ENCODE measurements at regions not wholly inside any gene's neighbourhood (a gene's known extent, or its start where the extent isn't known, plus 50 kb on each side); places are given as distances from the start of the nearest gene placed in this dataset.
"Not testable (repeated sequence)": the region's sequence is repeated elsewhere in the genome, so short reads cannot be mapped to it uniquely, and the experiment has no call there.

DNA sequence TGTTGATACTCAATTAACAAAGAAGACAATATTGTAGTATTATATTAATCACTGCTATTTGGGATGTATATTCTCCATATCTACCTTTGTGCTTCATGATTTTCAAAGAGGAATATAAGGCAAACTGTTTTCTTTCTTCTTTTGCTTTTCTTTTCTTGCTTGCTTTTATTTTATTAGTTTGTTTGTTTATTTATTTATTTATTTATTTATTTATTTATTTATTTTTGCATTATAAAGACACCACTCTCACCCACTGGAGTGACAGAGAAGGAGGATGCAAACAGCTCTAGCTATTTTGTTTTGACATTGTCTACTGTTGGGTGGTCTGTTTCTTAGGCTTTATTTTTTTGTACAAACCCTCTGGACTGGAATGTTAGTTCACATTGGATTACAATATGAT lies 1352.7 kb downstream of the HACE1 start:
- no peak for DNase-seq

DNA sequence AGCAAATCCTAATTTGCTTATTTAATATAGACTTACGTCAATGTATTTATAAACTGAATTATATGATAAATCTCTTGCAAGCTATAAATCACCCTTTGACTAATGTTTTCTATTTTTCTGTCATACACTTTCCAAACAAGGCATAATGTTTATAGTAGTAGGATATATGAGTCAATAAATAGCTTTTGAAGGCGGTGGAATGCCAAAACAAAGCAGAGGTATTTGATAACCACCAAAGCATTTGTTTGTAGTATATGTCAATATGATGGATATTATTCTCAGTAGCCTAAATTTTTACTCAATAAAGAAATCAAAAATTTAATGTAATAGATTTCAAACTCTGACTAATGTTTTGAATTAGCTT lies 1354.6 kb downstream of the HACE1 start:
- no peak for DNase-seq

DNA sequence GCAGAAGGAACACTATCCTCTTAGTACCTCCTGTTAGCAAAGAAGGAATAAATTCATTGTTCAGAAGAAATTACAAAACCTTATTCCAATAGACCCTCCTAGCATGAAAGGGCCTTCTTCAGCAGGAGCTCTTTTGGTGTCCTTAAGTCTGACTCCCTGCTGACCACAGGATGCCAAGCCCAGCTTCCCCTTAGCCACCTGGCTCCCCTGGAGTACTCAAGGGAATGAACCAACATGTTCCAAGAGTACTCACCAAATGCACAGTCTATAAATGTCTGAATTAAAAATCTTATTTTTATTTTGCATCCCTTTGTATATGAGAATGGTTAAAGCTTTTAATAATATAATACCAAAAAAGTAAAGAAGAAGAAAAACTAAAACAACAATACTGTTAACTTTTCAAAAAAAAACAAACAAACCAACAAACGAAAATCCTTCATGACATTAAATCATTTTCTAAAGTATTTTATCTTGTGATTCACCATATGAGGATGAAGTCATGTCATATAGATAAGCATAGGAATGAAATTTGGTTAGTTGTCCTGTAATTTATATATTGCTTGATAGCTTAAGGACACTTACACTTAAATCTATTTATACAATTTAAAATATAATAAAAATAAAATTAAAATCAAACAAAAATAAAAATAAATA lies 1355.1 kb downstream of the HACE1 start:
- no peak for DNase-seq

DNA sequence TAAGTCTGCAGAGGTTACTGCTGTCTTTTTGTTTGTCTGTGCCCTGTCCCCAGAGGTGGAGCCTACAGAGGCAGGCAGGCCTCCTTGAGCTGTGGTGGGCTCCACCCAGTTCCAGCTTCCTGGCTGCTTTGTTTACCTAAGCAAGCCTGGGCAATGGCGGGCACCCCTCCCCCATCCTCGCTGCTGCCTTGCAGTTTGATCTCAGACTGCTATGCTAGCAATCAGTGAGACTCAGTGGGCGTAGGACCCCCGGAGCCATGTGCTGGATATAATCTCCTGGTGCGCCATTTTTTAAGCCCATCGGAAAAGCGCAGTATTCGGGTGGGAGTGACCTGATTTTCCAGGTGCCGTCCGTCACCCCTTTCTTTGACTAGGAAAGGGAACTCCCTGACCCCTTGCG lies 1363.1 kb downstream of the HACE1 start:
- not testable (repeated sequence) for DNase-seq

DNA sequence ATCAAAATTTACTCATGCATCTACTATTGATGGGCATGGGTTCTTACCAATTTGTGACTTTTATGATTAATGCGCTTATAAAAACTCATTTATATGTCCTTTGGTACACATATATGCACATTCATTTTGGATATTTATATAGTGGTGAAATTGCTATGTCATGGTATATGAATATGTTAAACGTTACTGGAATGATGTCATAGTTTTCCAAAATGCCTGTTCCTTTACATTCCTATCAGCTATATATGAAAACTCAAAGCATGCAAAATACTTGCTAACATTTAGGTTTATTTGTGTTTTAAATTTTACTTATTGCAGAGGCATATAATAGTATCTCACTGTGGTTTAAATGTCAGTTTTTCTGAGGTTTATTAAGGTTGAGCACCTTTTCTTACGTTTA lies 1403.1 kb downstream of the HACE1 start:
- DNase-seq, result no peak

DNA sequence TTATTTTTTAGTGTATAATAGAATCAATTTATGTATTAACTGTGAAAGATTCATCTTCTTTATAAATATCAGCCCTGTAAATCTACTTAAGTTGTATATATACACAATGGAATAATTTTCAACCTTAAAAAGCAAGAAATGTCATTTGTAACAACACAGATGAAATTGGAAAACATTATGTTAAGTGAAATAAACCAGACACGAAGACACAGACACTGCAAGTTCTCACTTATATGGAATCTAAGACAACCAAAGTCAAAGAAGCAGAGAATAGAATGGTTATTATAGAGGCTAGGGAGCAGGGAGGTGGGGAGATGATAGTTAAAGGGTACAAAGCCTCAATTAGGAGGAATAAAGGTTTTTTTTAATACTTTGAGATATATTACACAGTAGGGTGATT lies 1404.4 kb downstream of the HACE1 start:
- DNase-seq, result no peak

DNA sequence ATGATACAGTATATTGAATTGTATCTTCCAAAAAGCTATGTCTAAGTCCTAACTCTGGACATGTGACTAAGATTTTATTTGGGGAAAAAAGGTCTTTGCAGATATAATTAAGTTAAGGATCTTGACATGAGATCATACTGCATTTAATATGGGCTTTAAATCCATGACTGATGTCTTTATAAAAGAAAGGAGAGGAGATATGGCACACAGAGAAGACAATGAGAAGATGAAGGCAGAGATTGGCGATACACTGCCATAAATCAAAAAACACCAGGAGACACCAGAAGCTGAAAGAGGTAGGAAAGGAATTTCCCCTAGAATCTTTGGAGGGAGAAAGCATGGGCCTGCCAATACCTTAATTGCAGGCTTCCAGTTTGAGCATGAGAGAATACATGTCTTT lies 1450.2 kb downstream of the HACE1 start:
- no peak for DNase-seq

DNA sequence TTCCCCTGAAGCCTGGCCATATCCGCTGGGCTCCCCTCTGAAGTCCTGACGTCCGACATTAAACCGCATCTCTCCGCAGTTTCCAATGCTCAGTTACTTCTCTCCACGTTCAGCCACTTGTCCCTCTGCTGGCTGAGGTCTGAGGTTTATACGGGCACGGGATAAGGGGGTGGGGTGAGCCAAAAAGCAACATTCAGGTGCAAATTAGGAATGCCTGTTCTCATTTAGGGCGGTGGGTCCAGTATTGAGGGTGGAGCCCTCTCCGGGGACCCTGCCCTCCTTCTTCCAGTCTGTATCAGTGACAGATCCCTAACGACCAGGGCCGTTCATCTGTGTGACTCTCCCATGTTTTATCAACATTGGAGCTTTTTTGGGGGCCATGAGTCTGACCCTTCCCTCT lies 1454.4 kb downstream of the HACE1 start:
- DNase-seq, result no peak

DNA sequence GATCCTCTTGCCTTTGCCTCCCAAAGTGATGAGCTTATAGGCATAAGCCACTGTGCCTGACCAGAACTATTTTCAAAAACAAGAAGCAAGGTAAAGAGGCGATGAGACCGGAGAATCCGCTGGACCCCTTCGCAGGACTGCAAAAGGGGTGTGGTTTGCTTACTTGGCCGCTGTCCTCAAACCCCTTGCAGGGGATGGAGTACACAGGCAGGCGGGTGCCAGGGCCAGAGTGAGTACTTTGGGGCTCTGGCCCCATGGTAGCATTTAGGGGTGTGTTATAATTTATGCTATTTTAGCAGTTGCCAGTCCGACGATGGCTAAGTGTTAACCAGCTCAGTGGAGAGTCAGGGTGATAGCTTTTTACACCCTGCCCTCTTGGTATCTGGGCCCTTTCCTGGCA lies 1454.9 kb downstream of the HACE1 start:
- DNase-seq, result no peak

DNA sequence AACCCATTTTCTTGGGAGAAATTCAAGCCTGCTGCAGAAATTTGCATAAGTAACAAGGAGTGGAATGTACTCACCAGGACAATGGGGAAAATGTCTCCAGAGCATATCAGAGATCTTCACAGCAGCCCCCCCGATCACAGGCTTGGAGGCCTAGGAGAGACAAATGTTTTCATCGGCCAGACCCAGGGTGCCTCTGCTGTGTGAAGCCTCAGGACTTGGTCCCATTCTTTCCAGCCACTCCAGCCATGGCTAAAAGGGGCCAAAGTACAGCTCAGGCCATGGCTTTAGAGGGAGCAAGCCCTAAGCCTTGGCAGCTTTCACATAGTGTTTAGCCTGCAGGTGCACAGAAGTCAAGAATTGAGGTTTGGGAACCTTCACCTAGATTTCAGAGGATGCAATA lies 1463.0 kb downstream of the HACE1 start:
- no peak for DNase-seq

DNA sequence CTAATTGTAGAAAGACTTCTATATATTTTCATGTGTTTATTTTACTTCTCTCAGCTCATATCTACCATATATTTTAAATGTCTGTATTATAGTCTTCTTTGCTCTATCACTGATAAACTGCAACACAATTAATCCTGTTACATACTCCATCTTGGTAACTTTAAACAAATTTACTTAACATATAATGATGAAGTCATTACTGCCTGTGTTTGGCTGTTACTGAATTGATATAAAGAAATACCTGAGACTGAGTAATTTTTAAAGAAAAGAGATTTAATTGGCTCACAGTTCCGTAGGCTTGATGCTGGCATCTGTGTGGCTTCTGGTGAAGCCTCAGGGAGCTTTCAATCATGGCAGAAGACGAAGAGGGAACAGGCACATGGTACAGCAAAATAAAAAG lies 1480.4 kb downstream of the HACE1 start:
- DNase-seq, result no peak

DNA sequence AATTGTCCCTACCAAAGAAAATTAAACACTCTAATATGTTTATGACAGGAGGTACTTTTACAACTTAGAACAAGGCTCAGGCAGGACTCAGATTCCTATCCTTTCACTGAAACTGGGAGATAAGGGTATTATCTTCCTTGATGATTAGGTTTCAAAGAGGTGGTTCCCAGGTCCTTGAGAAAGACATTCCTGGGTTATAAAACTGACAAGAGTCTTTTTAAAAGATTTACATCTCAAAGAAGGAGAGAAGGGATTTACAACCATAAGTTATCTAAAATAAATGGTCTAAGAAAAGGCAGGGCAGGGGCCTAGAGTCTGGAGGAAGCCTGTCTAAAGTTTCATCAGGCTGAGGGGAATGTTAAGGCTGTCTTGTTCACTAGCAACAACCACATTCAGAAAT lies 1492.5 kb downstream of the HACE1 start:
- DNase-seq, result no peak

DNA sequence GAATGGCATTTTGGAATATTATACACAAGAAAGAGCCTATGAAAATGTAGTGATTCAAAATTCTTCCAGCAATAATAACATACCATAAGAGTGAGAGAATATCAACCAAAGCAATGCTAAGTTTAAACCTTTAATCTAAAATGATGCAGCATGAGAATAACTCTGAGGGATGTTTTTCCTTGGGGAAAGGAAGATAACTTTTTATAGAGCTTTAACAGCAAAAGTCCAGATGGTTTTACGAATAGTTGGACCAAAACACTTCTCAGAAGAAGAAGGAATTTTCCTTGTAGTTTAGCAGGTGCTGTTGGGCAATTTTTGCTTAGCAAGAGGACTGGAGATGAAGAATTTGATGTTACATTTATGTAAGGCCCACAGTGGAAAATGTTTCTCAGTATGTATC lies 1503.2 kb downstream of the HACE1 start:
- no peak for DNase-seq

DNA sequence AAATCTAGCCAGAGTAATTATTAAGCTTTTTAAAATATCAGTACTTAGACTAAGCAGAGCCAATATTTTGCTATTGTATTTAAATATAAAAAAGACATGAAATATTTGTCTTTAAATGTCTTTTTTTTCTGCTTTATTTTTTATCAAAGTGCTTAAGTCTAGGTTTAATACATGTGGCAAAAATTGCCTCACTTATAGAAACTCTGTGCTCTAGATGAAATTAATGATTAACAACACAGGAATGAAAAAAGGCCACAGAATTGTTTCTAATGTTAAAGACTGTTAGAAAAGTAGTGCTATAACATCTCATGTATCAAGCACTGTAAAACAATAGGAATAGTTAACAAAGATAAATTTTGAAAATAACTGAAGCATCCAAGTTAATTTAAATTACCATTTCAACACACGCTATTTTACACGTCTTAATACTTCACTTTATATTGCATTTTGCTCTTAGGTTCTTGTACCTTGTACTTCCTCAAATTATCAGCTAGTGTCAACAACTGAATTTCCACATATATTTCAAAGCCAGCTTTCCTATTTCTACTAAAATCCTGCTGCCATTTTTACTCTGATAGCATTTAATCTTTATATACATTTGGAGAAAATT lies 1515.1 kb downstream of the HACE1 start:
- DNase-seq, result no peak

DNA sequence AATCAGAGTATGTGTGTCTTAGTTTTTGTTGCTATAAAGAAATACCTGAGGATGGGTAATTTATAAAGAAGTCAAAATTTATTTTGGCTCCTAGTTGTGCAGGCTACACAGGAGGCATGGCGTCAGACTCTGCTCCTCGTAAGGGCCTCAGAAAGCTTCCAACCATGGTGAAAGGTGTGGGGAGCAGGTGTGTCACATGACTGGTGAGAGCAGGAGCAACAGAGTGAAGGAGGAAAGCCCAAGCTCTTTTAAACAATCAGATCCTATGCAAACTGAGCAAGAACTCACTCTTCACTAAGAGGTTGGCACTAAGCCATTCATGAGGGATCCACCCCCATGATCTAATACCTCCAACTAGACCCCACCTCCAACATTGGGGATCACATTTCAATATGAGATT lies 1524.3 kb downstream of the HACE1 start:
- DNase-seq, result no peak

DNA sequence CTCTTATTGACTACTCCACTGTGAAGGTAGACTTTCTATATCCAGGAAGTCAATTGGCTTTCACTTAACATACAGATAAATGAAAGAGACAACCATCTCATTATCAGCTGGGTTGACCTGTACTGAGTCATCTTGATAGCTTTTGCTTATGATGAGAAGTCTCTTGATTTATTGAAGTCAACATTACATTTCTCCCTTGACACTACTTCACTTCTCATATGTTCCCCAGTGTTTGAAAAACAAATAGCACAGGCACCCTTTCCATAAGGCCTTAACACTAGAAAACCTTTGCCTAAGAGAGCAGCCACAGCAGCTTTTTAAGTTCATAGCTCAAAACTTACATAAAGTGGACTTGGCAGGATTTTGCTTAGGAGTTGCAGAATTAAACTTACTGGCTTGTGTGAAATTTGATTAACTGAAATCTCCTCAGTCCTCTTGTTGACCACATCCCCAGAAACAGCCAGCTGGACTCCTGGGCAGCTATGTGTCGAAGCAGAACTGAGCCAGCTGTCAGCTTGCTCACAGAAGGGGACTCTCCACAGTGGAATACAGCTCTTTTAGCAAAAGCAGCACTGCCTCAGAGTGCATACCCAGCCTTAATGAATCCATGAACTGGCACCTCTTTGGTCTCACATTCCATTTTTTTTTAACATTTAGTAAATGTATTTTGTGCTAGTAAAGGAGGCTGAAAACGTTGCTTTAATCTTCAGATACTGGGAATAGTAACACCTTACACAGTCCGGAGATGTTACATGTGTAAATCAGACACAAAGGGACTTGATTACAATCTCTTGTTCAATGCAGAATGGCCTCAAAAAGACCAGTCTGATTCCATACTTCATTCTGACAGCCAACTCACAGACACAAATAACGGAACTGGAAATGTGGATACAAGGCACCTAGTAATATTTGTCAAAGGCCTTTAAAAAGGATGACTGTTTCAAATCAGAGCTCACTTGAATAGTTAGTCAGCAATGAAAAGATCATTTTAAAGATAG lies 1532.7 kb downstream of the HACE1 start:
- no peak for DNase-seq

DNA sequence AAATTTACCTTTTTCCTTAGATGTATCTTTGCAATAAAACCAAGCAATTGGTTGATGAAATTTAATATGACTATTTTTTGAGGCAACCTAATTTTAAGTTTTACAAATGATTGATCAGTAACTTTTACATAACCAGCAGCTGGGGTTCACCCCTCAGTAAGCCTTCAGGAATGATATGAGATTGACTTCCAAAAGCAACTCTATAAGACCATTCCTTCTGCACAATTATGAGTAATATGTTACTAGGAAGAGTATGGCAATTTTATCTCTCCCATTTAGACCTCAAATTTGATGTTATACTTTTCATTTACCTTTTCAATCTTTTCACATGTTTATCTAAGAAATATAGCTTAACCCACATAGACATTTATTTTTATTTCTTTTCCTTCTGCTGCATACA lies 1546.3 kb downstream of the HACE1 start:
- no peak for DNase-seq

DNA sequence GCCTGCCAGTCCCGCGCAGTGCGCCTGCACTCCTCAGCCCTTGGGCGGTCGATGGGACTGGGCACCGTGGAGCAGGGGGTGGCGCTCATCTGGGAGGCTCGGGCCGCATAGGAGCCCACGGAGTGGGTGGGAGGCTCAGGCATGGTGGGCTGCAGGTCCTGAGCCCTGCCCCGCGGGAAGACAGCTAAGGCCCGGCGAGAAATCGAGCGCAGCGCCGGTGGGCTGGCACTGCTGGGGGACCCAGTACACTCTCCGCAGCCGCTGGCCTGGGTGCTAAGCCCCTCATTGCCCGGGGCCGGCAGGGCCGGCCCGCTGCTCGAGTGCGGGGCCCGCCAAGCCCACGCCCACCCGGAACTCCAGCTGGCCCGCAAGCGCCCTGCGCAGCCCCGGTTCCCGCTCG lies 1565.3 kb downstream of the HACE1 start:
- peak; percentile 12 for DNase-seq

DNA sequence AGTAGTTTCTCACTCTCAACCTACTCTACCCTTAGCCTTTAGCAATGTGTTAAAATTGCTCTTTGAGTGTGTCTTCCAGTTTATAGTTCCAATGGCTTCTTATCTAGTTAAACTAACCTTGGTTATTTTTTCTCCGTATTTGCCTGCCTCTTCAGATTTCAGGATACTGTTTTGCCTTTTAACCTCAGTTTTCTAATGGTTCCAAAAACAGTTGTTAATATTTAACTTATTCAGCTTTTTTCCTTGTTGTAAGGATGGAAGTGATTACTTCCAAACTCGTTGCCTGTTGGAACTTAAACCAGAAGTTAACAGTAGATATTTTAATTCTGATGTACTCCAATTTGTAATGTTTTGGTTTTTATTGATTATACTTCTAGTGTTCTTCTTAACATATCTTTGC lies 1574.9 kb downstream of the HACE1 start:
- no peak for DNase-seq

DNA sequence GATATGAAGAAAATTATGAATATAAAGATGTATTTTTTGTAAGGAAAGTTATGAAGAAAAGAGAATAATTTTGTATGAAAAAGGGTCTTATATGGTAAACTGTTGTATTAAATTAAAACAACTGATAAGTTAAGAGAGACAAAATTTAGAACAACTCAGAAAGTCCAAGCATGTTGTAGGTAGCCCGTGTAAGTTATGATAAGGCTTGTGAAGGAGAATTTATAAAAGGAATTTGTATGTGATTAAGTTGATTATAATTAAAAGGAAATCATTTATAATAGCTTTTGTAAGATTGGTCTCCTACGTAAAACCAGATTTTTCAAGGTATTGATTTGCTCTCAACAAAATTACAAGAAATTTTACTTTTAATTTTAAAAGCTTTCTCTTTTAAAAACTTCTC lies 1579.3 kb downstream of the HACE1 start:
- no peak for DNase-seq

DNA sequence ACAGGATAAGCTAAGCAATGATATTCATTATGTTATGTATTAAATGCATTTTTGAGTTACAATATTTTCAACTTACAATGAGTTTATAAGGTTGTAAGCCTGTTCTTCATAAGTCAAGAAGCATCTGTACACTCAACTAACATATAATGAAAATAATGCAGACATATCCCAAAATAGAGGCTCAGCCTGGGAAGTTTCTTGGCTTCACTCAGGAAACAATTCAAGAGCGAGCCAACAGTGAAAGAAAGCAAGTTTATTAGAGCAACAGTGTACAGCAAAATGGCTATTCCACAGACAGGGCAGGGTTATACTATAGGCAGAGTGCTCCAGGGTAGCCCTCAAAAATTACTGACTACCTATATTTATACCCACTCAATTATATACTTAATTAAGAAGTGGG lies 1581.8 kb downstream of the HACE1 start:
- DNase-seq, result no peak

DNA sequence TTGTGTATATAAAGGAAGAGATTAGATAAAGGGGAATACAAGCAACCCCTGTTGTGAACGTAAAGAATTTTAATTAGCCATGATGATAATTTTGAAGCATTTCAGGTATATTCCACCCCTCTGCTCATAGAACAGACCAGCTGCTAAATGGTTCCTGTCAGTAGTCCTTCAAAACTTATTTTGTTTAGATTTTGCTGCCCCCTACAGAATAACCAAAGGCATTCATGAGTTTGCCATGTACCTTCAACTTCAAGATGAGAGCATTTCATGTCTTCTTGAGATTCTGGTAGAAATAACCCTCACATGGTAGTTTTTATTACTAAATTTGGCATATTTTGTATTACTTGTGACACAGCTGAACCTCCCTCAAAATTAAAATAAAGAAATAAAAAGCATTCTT lies 1586.7 kb downstream of the HACE1 start:
- no peak for DNase-seq

DNA sequence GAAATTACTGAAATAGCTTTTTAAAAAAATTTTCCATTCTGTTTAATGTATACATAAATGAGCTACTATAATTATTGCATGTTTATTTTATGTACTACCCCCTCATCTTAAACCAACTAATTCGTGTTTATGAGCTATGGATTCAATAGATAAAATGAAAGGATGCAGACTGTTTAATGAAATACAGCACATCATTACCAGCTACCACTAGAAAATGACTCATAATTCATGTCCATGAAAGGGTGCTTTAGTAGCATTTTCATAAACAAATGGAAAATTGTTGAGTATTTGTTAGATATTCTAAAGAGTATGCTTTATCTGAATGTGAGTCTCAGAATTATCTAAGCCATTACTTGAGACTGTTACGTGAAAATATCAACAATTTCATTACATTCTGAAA lies 1590.1 kb downstream of the HACE1 start:
- no peak for DNase-seq

DNA sequence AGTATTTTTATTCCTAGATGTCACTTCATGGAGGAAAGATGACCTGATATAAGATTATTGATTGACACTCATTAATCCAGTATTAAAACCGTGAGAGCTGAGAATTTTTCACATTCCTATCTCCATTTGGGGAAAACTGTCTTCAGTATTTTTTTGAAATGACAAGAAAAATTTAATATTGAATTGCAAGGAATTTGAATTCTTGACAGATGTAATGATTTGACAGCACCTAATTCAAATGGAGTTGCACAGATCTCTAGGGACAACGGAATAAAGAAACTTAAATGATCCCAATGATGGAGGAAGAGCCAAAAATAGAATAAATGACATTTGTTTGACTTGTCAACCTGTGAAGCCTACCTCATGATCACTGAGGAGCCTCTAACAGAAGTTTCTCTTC lies 1591.4 kb downstream of the HACE1 start:
- no peak for DNase-seq
